ENCODE measurements at regions not wholly inside any gene's neighbourhood (a gene's known extent, or its start where the extent isn't known, plus 50 kb on each side); places are given as distances from the start of the nearest gene placed in this dataset.

GRCh38 chr6:87897663-87898062, 150.0 kb upstream of the SPACA1 start:
- DNase-seq (no peak), ATAC-seq (no peak)
- Mint-ChIP-seq H3K36me3 (no peaks in the 10 kb centered on the region), H3K4me3 (no peak overlapping the region), H3K27me3 (no peaks in the 10 kb centered on the region), H3K27ac (no peak overlapping the region), H3K4me1 (no peaks in the 10 kb centered on the region), H3K9me3 (no peaks in the 10 kb centered on the region)
- ChIA-PET POLR2A (no interaction called here), CTCF (no interaction called here)
- no peaks in the 10 kb centered on the region for H3K27me3 ChIP-seq (ENCODE audit: control insufficient read depth in 2 of 2, insufficient read depth in 2 of 2, low read length in 2 of 2)
- H3K4me1 ChIP-seq (ENCODE audit: control insufficient read depth in 2 of 2, insufficient read depth in 2 of 2, low read length in 2 of 2), result no peaks in the 10 kb centered on the region
- H3K4me3 ChIP-seq (ENCODE audit: low read length), result no peak overlapping the region
- H3K36me3 ChIP-seq (ENCODE audit: control insufficient read depth in 2 of 3, insufficient read depth in 3 of 3, low read length in 3 of 3), result no peaks in the 10 kb centered on the region
- no peak overlapping the region for H3K27ac ChIP-seq (ENCODE audit: low read depth, low read length)
- intact Hi-C loops (cut with micrococcal nuclease), result no loop called here
- H3K9me3 ChIP-seq (ENCODE audit: control insufficient read depth in 2 of 3, low read length in 3 of 3), result no peaks in the 10 kb centered on the region

- DNase-seq (no peak), ATAC-seq (no peak)
- Mint-ChIP-seq H3K27ac (no peak overlapping the region), H3K36me3 (no peaks in the 10 kb centered on the region), H3K9me3 (no peaks in the 10 kb centered on the region), H3K27me3 (peaks cover 0 to 5% (median 0%) of the 10 kb centered on the region in 5 donors), H3K4me1 (no peaks in the 10 kb centered on the region), H3K4me3 (no peak overlapping the region)
- Histone ChIP-seq H3K36me3 (ENCODE audit: control insufficient read depth in 2 of 3, insufficient read depth in 3 of 3, low read length in 3 of 3) (no peaks in the 10 kb centered on the region), H3K9me3 (ENCODE audit: control insufficient read depth in 2 of 3, low read length in 3 of 3) (no peaks in the 10 kb centered on the region), H3K4me1 (ENCODE audit: control insufficient read depth in 2 of 2, insufficient read depth in 2 of 2, low read length in 2 of 2) (no peaks in the 10 kb centered on the region), H3K4me3 (ENCODE audit: low read length) (no peak overlapping the region), H3K27me3 (ENCODE audit: control insufficient read depth in 2 of 2, insufficient read depth in 2 of 2, low read length in 2 of 2) (no peaks in the 10 kb centered on the region), H3K27ac (ENCODE audit: low read depth, low read length) (no peak overlapping the region)
- intact Hi-C loops (cut with micrococcal nuclease), result no loop called here
- ChIA-PET CTCF (no interaction called here), POLR2A (no interaction called here)
Observed at GRCh38 chr6:87897013-87897412, 150.6 kb upstream of the SPACA1 start.

DNA sequence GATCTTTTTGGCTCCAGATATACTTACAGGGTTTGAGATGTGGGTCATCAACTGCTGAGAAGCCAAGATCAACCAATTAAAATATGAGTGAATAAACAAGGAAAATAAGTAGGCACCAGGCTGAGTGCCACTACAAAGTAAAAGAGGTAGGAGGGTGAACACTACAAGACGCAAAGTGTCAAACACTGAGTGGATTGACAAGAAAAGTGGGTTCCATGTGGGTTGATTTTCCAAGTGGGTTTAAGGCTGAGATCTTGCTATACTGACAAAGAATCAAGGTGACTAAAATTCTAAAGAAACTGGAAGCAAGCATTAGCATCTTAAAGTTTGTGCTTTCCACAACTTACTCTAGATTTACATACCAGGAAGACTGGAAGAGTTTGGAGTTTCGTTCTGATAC, 160.4 kb upstream of the SPACA1 start:
- ATAC-seq (no peak), DNase-seq (no peak)
- CTCF ChIA-PET, result no interaction called here
- H3K27ac Mint-ChIP-seq, result no peak overlapping the region
- intact Hi-C loops (cut with micrococcal nuclease), result no loop called here
- no peaks in the 10 kb centered on the region for H3K27me3 ChIP-seq (ENCODE audit: control insufficient read depth in 2 of 2, insufficient read depth in 2 of 2, low read length in 2 of 2)
- H3K4me1 ChIP-seq (ENCODE audit: control insufficient read depth in 2 of 2, insufficient read depth in 2 of 2, low read length in 2 of 2), result no peaks in the 10 kb centered on the region
- H3K4me1 Mint-ChIP-seq, result no peaks in the 10 kb centered on the region
- H3K27me3 Mint-ChIP-seq, result peaks cover 3 to 14% (median 9%) of the 10 kb centered on the region in 5 donors
- peaks cover 0 to under 1% (median 0%) of the 10 kb centered on the region in 11 donors for H3K9me3 Mint-ChIP-seq
- POLR2A ChIA-PET, result no interaction called here
- no peaks in the 10 kb centered on the region for H3K36me3 Mint-ChIP-seq
- no peak overlapping the region for H3K27ac ChIP-seq (ENCODE audit: low read depth, low read length)
- H3K4me3 Mint-ChIP-seq, result no peak overlapping the region
- no peak overlapping the region for H3K4me3 ChIP-seq (ENCODE audit: low read length)
- no peaks in the 10 kb centered on the region for H3K36me3 ChIP-seq (ENCODE audit: control insufficient read depth in 2 of 3, insufficient read depth in 3 of 3, low read length in 3 of 3)
- no peaks in the 10 kb centered on the region for H3K9me3 ChIP-seq (ENCODE audit: control insufficient read depth in 2 of 3, low read length in 3 of 3)

DNA sequence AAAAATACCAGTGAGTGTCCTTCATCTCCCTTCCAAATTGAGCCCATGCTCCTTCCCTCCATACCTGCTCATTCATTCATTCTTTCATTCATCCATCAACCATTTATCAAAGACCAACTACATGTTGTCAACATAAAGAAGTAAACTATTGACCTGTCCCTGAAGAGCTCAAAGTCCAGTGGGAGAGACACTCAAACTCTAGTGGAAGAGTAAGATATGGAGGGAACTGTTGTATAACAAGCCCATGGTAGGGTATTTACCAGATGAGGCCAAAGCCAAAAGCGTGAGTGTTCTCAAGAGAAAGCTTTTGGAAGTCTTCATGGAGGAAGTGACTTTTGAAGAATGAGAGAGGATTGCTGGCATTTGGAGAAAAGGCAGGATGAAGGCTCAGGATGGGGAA, 163.4 kb upstream of the SPACA1 start:
- H3K27me3 Mint-ChIP-seq, result peaks cover 3 to 14% (median 10%) of the 10 kb centered on the region in 5 donors
- H3K27ac ChIP-seq (ENCODE audit: low read depth, low read length), result no peak overlapping the region
- no peaks in the 10 kb centered on the region for H3K36me3 Mint-ChIP-seq
- ChIA-PET POLR2A (no interaction called here), CTCF (no interaction called here)
- H3K27ac Mint-ChIP-seq, result no peak overlapping the region
- no peak overlapping the region for H3K4me3 Mint-ChIP-seq
- H3K36me3 ChIP-seq (ENCODE audit: control insufficient read depth in 2 of 3, insufficient read depth in 3 of 3, low read length in 3 of 3), result no peaks in the 10 kb centered on the region
- no peaks in the 10 kb centered on the region for H3K9me3 ChIP-seq (ENCODE audit: control insufficient read depth in 2 of 3, low read length in 3 of 3)
- intact Hi-C loops (cut with micrococcal nuclease), result no loop called here
- no peak overlapping the region for H3K4me3 ChIP-seq (ENCODE audit: low read length)
- no peaks in the 10 kb centered on the region for H3K27me3 ChIP-seq (ENCODE audit: control insufficient read depth in 2 of 2, insufficient read depth in 2 of 2, low read length in 2 of 2)
- H3K4me1 Mint-ChIP-seq, result no peaks in the 10 kb centered on the region
- H3K4me1 ChIP-seq (ENCODE audit: control insufficient read depth in 2 of 2, insufficient read depth in 2 of 2, low read length in 2 of 2), result no peaks in the 10 kb centered on the region
- DNase-seq (no peak), ATAC-seq (no peak)
- peaks cover 0 to 4% (median 0%) of the 10 kb centered on the region in 11 donors for H3K9me3 Mint-ChIP-seq

GRCh38 chr6:87881342-87881895, 166.2 kb upstream of the SPACA1 start:
- Histone ChIP-seq H3K4me1 (ENCODE audit: control insufficient read depth in 2 of 2, insufficient read depth in 2 of 2, low read length in 2 of 2) (no peaks in the 10 kb centered on the region), H3K9me3 (ENCODE audit: control insufficient read depth in 2 of 3, low read length in 3 of 3) (no peaks in the 10 kb centered on the region), H3K36me3 (ENCODE audit: control insufficient read depth in 2 of 3, insufficient read depth in 3 of 3, low read length in 3 of 3) (no peaks in the 10 kb centered on the region), H3K27ac (ENCODE audit: low read depth, low read length) (no peak overlapping the region), H3K27me3 (ENCODE audit: control insufficient read depth in 2 of 2, insufficient read depth in 2 of 2, low read length in 2 of 2) (no peaks in the 10 kb centered on the region), H3K4me3 (ENCODE audit: low read length) (no peak overlapping the region)
- H3K36me3 Mint-ChIP-seq, result no peaks in the 10 kb centered on the region
- peaks cover 11 to 24% (median 15%) of the 10 kb centered on the region in 5 donors for H3K27me3 Mint-ChIP-seq
- H3K27ac Mint-ChIP-seq, result no peak overlapping the region
- no peaks in the 10 kb centered on the region for H3K4me1 Mint-ChIP-seq
- no peak overlapping the region for H3K4me3 Mint-ChIP-seq
- POLR2A ChIA-PET, result no interaction called here
- CTCF ChIA-PET, result no interaction called here
- H3K9me3 Mint-ChIP-seq, result peaks cover 0 to 4% (median 0%) of the 10 kb centered on the region in 11 donors
- intact Hi-C loops (cut with micrococcal nuclease), result no loop called here
- no peak for ATAC-seq
- no peak for DNase-seq

- H3K9me3 ChIP-seq (ENCODE audit: control insufficient read depth in 2 of 3, low read length in 3 of 3), result no peaks in the 10 kb centered on the region
- POLR2A ChIA-PET, result no interaction called here
- Mint-ChIP-seq H3K4me3 (no peak overlapping the region), H3K36me3 (no peaks in the 10 kb centered on the region), H3K4me1 (no peaks in the 10 kb centered on the region), H3K27ac (no peak overlapping the region), H3K27me3 (peaks cover 25 to 42% (median 27%) of the 10 kb centered on the region in 5 donors), H3K9me3 (peaks cover 0 to 4% (median 0%) of the 10 kb centered on the region in 11 donors)
- DNase-seq (no peak), ATAC-seq (no peak)
- H3K36me3 ChIP-seq (ENCODE audit: control insufficient read depth in 2 of 3, insufficient read depth in 3 of 3, low read length in 3 of 3), result no peaks in the 10 kb centered on the region
- CTCF ChIA-PET, result no interaction called here
- intact Hi-C loops (cut with micrococcal nuclease), result no loop called here
- H3K4me3 ChIP-seq (ENCODE audit: low read length), result no peak overlapping the region
- no peaks in the 10 kb centered on the region for H3K4me1 ChIP-seq (ENCODE audit: control insufficient read depth in 2 of 2, insufficient read depth in 2 of 2, low read length in 2 of 2)
- H3K27me3 ChIP-seq (ENCODE audit: control insufficient read depth in 2 of 2, insufficient read depth in 2 of 2, low read length in 2 of 2), result no peaks in the 10 kb centered on the region
- H3K27ac ChIP-seq (ENCODE audit: low read depth, low read length), result no peak overlapping the region
Observed at GRCh38 chr6:87879132-87879861, 168.3 kb upstream of the SPACA1 start.

DNA sequence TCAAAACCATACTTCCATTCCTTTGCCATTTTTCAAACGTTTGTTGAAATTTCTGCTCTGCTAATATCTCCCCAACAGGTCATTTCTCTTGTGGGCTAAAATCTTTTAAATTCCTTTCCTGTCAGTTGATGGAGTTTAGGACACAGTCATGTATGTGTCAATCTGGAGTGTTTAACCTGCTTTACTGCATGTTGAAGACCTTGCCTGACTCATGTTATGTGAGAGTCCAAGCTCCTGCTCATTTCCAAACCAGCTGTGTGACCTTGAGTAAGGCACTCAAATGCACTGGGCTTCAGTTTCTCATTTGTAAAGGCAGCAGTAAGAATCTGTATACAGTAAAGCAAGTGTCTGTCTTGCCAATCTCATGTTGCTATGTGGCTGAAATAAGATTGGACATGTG, 171.9 kb upstream of the SPACA1 start:
- no peak for ATAC-seq
- Mint-ChIP-seq H3K27ac (no peak overlapping the region), H3K4me3 (no peak overlapping the region), H3K36me3 (no peaks in the 10 kb centered on the region), H3K27me3 (peaks cover 25 to 41% (median 31%) of the 10 kb centered on the region in 5 donors), H3K9me3 (no peaks in the 10 kb centered on the region), H3K4me1 (no peaks in the 10 kb centered on the region)
- no peaks in the 10 kb centered on the region for H3K36me3 ChIP-seq (ENCODE audit: control insufficient read depth in 2 of 3, insufficient read depth in 3 of 3, low read length in 3 of 3)
- CTCF ChIA-PET, result no interaction called here
- DNase-seq, result no peak
- intact Hi-C loops (cut with micrococcal nuclease), result no loop called here
- POLR2A ChIA-PET, result no interaction called here
- no peak overlapping the region for H3K4me3 ChIP-seq (ENCODE audit: low read length)
- H3K27ac ChIP-seq (ENCODE audit: low read depth, low read length), result no peak overlapping the region
- no peaks in the 10 kb centered on the region for H3K9me3 ChIP-seq (ENCODE audit: control insufficient read depth in 2 of 3, low read length in 3 of 3)
- no peaks in the 10 kb centered on the region for H3K4me1 ChIP-seq (ENCODE audit: control insufficient read depth in 2 of 2, insufficient read depth in 2 of 2, low read length in 2 of 2)
- no peaks in the 10 kb centered on the region for H3K27me3 ChIP-seq (ENCODE audit: control insufficient read depth in 2 of 2, insufficient read depth in 2 of 2, low read length in 2 of 2)
